ENCODE measurements at regions not wholly inside any gene's neighbourhood (a gene's known extent, or its start where the extent isn't known, plus 50 kb on each side); places are given as distances from the start of the nearest gene placed in this dataset.
A peak's percentile ranks its signal among the peaks of the same experiment; 100 is the strongest.

- no peak for DNase-seq (ENCODE audit: low spot score)
Observed at GRCh38 chr21:27202301-27202700, 235.4 kb upstream of the ADAMTS5 start.

DNA sequence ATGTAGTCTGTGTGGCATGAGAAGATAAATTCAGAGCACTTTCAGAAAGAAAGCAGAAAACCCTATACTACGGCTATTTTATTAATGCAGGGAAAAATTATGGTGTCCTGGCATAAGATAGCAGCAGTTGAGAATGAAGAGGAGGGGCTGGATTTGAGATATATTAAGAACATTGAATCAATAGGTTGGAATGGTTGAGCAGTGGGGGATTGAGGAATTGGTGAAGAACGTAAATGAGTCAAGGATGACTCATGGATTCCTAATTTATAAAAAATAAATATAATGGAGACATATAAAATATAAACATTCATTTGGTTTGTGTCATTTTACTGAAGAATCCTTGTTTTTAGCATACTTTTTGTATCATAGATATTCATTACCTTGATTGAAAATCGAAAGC, 234.3 kb upstream of the ADAMTS5 start:
- no peak for DNase-seq (ENCODE audit: low spot score)

- DNase-seq (ENCODE audit: low spot score) = no peak
Observed at GRCh38 chr21:27196651-27197050, 229.8 kb upstream of the ADAMTS5 start.

DNA sequence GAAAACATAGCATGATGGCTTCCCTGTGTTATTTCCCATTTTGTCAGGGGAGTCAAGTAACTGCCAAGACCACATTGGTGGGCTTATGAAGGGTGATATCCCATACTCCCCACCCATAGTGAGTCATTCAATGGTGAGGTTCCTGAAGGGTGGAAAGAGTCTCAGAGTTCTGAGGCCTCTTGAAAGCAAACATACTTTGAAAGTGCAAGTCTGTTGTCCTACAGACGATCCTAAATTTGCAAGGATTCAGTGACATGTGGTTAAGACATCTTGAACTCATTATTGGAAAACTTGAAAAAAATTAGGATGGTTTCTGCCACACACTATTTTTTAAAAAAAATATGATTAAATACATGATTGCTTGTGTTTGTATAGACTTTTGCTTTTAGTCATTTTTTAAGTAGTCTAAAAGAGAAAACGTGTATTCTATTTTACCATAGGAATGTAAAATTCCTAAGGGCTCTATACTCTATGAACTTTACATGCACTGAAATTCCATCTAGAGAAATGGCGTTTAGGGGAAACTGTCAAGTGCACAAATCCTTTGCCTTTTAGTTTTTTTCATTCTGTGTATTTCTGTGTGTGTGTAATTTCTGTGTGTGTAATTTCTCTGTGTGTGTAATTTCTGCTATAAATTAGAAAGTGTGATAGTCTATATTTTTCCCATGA, 225.5 kb upstream of the ADAMTS5 start:
- DNase-seq (ENCODE audit: low spot score) = no peak

- DNase-seq (ENCODE audit: low spot score) = peak; percentile 45
Observed at GRCh38 chr21:27190601-27191000, 223.7 kb upstream of the ADAMTS5 start.

DNA sequence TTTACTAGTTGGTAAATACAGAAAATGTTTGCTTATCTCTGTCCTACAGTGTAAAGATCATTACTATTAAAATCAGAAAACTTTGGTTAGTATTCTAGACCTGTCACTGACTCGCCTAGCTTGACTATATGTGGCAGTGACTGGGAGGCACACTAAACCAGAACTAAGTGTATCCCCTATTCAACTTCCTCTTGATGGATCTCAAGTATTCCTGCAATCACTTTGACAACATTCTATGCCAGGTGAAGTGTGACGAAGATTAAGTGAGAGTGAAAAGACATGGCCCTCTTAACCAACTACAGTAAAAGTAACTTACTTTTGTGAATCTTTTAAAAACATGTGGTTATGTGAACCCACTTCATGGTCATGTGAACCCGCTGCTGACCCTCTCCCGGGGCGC, 223.0 kb upstream of the ADAMTS5 start:
- no peak for DNase-seq (ENCODE audit: low spot score)

- DNase-seq (ENCODE audit: low spot score) = no peak
Observed at GRCh38 chr21:27173053-27173452, 206.2 kb upstream of the ADAMTS5 start.

GRCh38 chr21:27171707-27172106, 204.8 kb upstream of the ADAMTS5 start:
- no peak for DNase-seq (ENCODE audit: low spot score)

DNA sequence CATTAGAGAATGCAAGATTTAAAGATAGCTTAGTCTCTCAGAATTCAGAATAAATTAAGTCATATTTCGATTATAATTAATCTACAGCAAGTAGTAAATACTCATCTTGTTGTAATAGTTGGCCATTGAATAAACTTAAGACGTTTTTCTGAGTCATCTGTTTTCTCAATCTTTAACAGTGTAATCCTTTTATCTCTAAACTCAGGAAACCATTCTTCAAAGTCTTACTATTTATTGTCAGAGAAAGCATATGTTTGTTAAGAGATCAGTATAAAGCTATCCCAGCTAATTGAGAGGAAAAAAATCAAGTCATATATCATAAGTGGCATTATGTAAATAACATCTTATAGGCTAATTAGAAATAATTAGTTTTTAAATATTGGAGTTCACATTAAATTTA, 201.2 kb upstream of the ADAMTS5 start:
- peak; percentile 28 for DNase-seq (ENCODE audit: low spot score)

DNA sequence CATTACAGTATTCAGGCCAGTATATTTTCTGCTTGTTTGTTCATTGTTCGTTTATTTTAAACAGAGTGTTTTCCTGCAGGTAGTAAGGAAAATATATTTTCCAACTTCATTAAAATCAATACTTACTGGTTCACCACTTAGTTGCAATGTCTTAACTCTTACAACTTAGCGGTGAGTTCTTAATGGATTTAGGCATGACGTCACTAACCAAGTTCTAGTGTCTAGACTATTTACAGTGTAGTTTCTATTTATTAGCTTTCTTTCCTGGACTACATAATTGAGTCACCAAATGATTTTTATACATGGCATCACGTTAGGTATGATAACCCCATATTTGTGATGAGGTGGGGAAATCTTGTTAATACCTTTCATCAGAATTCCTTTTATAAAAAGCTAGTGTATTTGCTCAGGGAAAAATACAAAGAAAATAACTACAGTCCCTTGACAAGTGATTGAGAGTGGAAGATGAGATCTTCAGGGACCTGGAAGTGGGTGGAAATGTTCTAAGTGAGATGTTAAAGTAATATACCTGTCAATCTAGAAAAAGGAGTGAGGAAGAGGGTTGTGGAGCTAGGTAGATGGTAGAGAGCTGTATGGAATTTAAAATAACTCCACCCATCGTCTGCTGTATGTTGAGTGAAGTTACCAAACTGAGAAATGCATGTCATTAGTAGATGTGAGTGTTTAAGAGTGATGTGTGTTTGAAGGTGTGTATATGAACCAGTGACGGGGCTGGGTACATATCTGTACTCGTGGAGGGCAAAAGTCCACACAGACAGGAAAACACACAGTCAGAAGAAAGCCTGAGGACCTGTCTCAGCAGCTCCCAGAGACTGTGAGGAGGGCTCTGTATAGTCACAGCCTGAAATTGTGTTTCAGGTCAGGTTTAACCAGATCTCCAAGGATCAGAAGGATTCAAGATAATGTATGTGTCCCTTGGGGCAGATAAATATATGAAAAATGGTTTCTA, 197.6 kb upstream of the ADAMTS5 start:
- no peak for DNase-seq (ENCODE audit: low spot score)

DNA sequence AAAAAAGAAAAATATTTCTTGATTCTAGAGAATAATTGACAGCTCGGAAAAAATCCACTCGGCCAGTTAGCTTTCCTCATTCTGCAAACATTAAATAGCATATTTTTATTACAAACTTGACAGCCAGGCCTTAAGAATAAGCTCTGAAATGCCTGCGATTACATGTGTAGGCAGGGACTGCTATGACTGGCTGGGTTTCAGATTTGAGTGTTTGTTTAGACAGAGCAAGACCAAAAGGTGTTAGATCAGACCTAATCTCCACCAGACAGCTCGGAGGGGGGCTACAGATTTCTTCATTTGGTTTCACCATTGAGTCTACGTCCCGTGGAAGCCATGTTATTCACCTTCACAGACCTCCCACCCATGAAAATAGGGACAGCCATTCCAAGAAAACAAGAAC, 192.1 kb upstream of the ADAMTS5 start:
- DNase-seq (ENCODE audit: low spot score) = no peak

DNA sequence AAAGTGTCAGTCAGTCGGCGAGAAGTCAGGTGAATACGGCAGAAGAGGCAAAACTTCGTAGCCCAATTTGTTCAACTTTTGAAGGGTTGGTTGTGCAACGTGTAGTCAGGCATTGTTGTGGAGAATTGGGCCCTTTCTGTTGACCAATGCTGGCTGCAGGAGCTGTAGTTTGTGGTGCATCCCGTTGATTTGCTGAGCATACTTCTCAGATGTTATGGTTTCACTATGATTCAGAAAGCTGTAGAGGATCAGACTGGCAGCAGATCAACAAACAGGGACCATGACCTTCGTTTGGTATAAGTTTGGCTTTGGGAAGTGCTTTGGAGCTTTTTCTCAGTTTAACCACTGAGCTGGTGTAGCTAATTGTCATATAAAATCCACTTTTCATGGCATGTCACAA, 190.2 kb upstream of the ADAMTS5 start:
- no peak for DNase-seq (ENCODE audit: low spot score)

- DNase-seq (ENCODE audit: low spot score) = no peak
Observed at GRCh38 chr21:27156666-27157065, 189.8 kb upstream of the ADAMTS5 start.

GRCh38 chr21:27155130-27155500, 188.2 kb upstream of the ADAMTS5 start:
- no peak for DNase-seq (ENCODE audit: low spot score)

DNA sequence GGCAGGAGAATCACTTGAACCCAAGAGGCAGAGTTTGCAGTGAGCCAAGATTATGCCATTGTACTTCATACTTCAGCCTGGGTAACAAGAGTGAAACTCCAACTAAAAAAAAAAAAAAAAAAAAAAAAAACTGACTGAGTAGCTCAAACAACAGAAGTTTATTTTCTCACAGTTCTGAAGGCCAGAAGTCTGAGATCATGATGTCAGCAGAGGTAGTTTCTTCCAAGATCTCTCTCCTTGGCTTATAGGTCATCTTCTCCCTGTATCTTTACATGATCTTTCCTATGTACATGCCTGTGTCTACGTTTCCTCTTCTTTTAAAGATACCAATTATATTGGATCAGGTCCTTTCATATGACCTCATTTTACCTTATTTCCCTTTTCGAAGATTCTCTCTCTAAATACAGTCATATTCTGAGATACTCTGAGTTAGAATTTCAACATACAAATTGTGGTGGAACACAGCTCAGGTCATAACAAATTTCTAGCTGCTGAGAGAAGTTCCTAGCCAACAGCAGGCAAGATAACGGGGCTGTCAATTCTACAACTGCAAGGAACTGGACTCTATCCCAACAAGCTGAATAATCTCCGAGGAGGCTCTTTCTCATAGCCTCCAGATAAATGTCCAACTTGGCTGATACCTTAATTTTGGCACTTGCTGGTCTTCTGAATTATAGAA, 187.7 kb upstream of the ADAMTS5 start:
- DNase-seq (ENCODE audit: low spot score) = no peak

- DNase-seq (ENCODE audit: low spot score) = no peak
Observed at GRCh38 chr21:27152996-27153395, 186.1 kb upstream of the ADAMTS5 start.

DNA sequence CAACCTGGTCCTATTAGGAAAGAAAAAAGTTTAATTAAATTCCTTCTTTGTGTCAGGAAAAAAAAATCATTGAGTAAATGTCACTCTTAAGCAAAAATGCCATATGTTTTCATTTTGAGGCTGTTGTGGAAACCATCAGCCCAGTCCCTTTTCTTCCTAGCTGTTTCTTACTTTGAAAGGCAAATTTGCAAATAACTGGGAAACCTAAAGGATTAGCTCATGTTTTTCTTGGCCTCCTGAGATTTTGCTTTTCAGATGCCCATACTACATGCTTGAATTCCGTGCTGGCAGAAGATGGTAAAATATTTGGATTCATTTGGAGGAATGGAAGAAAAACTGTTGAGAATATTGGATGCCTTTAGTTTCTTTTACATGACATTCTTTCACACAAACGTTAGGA, 182.1 kb upstream of the ADAMTS5 start:
- DNase-seq (ENCODE audit: low spot score) = no peak

DNA sequence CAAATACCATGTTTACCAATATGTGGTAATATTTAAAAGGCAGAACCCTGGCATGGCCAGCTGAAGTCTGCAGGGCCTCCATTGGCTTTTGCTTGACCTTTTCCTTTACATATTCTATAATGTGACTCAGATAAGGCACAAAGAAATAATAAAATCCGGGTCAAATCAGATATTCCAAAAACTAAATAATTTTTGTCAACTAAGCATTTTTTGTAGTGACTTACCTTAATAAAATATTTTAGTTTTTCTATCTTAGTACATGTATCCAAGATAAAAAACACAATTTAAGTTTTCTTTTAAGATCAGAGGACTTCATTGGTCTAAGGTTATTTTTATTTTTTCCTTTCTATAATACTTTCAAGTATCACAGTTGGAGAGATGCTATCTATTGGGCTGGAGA, 179.4 kb upstream of the ADAMTS5 start:
- DNase-seq (ENCODE audit: low spot score) = no peak

- DNase-seq (ENCODE audit: low spot score) = no peak
Observed at GRCh38 chr21:27145134-27145798, 178.4 kb upstream of the ADAMTS5 start.

DNA sequence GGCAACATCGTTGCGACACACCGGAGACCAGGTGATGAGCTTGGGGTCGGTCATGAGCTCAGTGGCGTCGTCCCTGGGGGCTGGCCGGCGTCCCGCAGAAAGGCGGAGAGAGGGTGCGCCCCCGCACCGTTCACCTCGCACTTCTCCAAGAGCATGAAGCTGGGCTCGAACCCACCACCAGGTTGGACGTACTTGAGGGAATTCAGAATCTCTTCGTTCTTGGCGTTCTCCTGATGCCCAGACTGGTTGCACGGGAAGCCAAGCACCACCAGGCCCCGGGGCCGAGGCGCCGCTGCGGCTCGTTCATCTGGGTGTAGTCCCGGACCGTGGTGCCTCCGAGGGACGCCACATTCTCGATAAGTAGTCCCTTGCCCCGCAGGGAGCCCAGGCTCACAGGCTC, 176.6 kb upstream of the ADAMTS5 start:
- DNase-seq (ENCODE audit: low spot score) = no peak

DNA sequence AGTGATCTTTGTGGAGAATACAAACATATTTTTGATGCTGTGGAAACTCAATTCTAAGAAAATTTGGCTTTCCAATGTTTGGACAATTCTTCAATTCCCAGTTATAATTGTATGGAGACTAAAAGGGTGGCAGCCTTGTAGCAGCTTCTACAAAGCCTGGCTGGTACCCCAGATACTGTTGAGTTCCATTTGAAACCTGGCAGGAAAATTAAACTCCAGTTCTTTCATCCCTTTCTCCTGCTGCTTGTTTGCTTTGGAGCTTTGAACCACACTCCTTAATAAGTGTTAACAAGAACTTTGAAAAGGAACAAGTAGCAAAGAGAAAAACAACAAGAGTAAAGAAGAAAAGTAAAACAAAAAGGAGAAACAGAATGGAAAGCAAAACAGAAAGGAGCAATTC, 172.6 kb upstream of the ADAMTS5 start:
- no peak for DNase-seq (ENCODE audit: low spot score)

GRCh38 chr21:27134516-27134915, 167.6 kb upstream of the ADAMTS5 start:
- no peak for DNase-seq (ENCODE audit: low spot score)

All from A172 (cell line).